ENCODE measurements at regions not wholly inside any gene's neighbourhood (a gene's known extent, or its start where the extent isn't known, plus 50 kb on each side); places are given as distances from the start of the nearest gene placed in this dataset.
"Not testable (repeated sequence)": the region's sequence is repeated elsewhere in the genome, so short reads cannot be mapped to it uniquely, and the experiment has no call there.

DNA sequence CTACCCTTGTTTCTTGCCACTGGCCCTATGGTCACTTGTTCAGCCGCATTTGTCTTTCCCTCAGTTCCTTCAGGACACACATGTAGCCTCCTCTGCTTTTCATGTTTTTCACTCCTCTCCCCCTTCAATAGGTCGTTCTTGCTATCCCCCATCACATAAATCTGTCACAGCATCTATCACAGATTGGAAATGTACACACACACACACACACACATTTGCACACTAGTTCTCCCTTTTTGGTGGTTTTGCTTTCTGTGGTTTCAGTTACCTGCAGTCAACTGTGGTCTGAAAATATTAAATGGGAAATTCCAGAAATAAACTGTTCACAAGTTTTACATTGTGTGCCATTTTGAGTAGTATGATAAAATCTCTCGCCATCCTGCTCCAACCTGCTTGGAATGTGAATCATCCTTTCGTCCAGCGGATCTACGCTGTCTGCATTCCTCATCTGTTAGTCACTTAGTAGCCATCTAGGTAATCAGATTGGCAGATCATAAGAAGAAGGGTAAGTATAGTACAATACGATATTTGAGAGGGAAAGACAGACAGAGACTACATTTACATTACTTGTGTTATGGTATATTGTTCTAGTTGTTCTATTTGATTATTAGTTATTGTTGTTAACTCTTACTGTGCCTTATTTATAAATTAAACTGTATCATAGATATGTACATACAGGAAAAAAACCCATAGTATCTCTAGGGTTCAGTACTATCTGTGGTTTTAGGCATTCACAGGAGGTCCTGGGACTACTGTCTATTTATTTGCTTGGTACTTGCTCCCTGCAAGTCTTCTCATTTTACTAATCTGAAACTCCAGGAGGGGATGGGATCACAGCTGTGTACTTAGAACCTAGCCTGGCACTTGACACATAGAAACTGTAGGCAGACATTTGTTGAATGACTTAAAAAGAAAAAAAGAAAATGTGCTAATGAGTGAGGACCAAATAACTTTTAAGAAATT lies 86.1 kb upstream of the PNPT1 start:
- DNase-seq (ENCODE audit: low read depth): no peak
- H3K4me3 ChIP-seq (ENCODE audit: low read depth, low read length): no peak overlapping the region
- TF ChIP-seq CTCF (IDR thresholded peaks at IDR 0.05; ENCODE audit: control insufficient read depth, extremely low read depth, insufficient read depth): no peak

DNA sequence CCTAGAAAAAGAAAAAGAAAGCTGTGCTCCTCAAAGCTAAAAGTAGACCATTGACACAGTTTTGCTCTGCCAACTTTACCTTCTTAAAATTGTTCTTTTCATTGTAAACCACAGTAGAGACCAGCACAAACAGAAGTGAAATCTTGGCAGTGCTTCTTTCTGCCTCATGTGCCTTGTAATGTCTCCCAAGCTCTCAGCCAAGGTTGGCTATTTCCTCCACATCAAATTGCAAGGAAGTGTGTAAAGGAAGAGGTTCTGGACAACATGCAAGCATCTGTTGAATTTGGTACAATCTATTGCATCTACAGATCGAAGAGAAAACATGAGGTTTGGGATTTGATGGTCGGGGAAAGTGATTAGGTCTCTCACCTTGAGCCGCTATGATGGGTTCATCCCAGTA lies 83.3 kb upstream of the PNPT1 start:
- no peak for TF ChIP-seq CTCF (IDR thresholded peaks at IDR 0.05; ENCODE audit: control insufficient read depth, extremely low read depth, insufficient read depth)
- no peak overlapping the region for H3K4me3 ChIP-seq (ENCODE audit: low read depth, low read length)
- no peak for DNase-seq (ENCODE audit: low read depth)

GRCh38 chr2:55776479-55776878 lies 82.8 kb upstream of the PNPT1 start:
- no peak for DNase-seq (ENCODE audit: low read depth)
- TF ChIP-seq CTCF (IDR thresholded peaks at IDR 0.05; ENCODE audit: control insufficient read depth, extremely low read depth, insufficient read depth): no peak
- no peak overlapping the region for H3K4me3 ChIP-seq (ENCODE audit: low read depth, low read length)

DNA sequence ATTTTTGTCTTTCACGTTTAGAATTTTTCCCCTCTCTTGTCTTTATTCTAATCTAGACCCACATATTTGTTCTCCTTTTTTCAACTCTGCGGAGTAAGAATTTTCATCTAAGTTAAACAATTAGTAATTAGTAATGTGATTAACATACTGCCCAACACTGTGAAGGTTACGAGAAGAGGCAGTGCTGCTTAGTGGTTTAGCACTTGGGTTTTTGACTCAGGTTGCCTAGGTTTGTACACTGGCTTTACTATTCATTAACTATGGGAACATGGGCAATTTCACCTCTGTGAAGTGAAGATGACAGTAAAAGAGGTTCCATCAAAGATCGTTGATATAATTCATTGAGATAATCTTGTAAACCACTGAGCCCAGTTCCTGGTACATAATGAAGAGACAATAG lies 82.2 kb upstream of the PNPT1 start:
- H3K4me3 ChIP-seq (ENCODE audit: low read depth, low read length): no peak overlapping the region
- TF ChIP-seq CTCF (IDR thresholded peaks at IDR 0.05; ENCODE audit: control insufficient read depth, extremely low read depth, insufficient read depth): no peak
- DNase-seq (ENCODE audit: low read depth): no peak

- H3K4me3 ChIP-seq (ENCODE audit: low read depth, low read length); DNase-seq (ENCODE audit: low read depth): not testable (repeated sequence)
Observed at GRCh38 chr2:55773651-55774050, 80.0 kb upstream of the PNPT1 start.

DNA sequence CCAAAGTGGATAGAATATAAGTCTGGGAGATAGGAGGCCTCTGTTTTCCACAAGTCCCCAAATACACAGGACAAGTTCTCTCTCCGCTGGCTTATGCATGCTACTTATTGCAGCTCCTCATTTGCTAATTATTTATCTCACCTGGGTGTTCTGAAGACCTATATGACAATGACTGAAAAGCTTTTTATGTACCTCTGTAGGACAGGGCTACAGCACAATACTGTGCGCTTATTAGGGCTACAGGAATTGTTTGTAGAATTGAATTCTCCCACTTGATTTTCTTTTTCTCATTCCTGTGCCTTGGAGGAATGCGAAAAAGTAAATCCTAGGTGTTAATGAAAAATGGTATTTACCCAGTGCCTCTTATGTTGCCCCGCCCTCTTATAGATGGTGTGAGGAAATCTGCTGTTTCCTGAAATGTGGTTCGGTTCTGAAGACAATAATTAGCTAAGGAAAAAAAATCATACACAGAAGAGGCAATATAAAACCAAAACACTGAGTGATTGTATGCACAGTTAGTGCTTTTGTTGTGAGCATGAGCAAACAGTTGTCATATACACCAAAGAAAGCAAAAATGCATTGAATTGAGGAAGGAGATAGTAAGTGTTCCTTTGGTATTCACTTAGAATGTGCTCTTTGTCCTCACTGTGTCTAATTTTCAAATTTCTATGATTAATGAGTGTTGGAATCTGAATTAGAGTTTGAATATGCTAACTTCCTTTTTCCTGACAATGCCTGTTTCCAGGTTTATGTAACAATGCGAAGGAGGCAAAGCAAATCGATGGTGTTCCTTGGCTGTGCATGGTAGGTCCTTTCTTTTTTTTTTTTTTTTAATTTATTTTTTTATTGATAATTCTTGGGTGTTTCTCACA lies 78.7 kb upstream of the PNPT1 start:
- no peak for TF ChIP-seq CTCF (IDR thresholded peaks at IDR 0.05; ENCODE audit: control insufficient read depth, extremely low read depth, insufficient read depth)
- no peak overlapping the region for H3K4me3 ChIP-seq (ENCODE audit: low read depth, low read length)
- DNase-seq (ENCODE audit: low read depth): no peak

- no peak overlapping the region for H3K4me3 ChIP-seq (ENCODE audit: low read depth, low read length)
- peak; percentile 28; the same call in 1 of the 2 replicates for TF ChIP-seq CTCF (IDR thresholded peaks at IDR 0.05; ENCODE audit: control insufficient read depth, extremely low read depth, insufficient read depth)
- DNase-seq (ENCODE audit: low read depth): peak; percentile 3
Observed at GRCh38 chr2:55771612-55772011, 78.0 kb upstream of the PNPT1 start.
